Head of caudate nucleus (tissue), 42 donors: ENCODE measurements at regions not wholly inside any gene's neighbourhood (a gene's known extent, or its start where the extent isn't known, plus 50 kb on each side); places are given as distances from the start of the nearest gene placed in this dataset.
A peak's percentile ranks its signal among the peaks of the same experiment; 100 is the strongest.

Source experiments
- DNase-seq, 42 donors: peaks; one replicate each; pipeline versions ENCODE4 v3.0.0 to v3.0.0-alpha.2; 2020 to 2021; ENCODE audit warnings: mixed read lengths in 7 of 42
- intact Hi-C: fragments of 100-400 bp; cut with DNase I; formaldehyde crosslinking; loops from one replicate; pipeline ENCODE4 v1.15.0; 2022

GRCh38 chr4:15345134-15345533 lies 82.7 kb upstream of the C1QTNF7 start:
- DNase-seq = no peak

GRCh38 chr4:15348236-15348635 lies 79.6 kb upstream of the C1QTNF7 start:
- intact Hi-C loops = no loop called here

More at GRCh38 chr4:15345134-15345533, 82.7 kb upstream of the C1QTNF7 start:
- intact Hi-C loops = no loop called here

GRCh38 chr4:15348695-15349094 lies 79.1 kb upstream of the C1QTNF7 start:
- no peak for DNase-seq
- intact Hi-C loops = no loop called here

More at GRCh38 chr4:15348236-15348635, 79.6 kb upstream of the C1QTNF7 start:
- no peak for DNase-seq

DNA sequence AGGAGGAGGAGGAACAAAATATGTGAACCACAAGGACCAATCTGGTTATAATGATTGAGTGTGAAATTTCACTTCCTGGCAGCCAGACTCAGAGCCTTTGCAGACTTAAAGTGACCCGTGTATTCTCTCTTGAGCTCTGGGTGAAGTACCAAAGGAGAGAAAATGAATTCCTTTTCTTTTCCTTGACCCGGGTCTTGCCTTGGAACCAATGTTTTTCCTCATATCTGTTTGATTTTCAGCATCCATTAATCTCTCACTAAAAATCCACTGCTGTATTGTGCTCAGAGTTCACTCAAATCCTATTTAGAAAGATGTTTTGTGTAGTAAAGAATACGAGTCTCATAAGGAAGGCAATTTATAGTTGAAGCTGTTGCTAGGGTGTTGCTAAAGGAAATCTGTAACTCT lies 78.3 kb upstream of the C1QTNF7 start:
- intact Hi-C loops = no loop called here
- DNase-seq = no peak

GRCh38 chr4:15349965-15350364 lies 77.9 kb upstream of the C1QTNF7 start:
- intact Hi-C loops = no loop called here
- DNase-seq = no peak

DNA sequence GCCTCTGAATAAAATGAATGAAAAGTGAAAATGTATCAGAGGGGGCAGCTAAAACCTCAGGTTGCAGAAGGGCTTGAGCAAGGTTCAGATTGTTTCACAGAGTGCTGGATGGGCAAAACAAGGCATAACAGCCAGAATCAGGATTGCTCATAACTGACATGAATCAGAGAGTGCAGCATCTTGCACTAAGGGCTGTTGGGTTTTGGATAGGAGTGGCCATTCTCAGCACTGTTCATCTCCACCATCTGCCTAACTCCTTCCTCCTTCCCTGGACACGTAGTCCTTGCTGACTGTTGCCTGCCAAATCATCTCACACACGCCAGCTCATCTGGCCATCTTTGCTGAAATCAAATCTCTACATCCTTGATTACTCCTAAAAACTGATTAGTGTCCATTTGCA lies 75.3 kb upstream of the C1QTNF7 start:
- intact Hi-C loops = no loop called here
- DNase-seq = no peak

- no peak for DNase-seq
- intact Hi-C loops = no loop called here
These were observed 74.6 kb upstream of the C1QTNF7 start for GRCh38 chr4:15353207-15353606.

- peak in 2 of 42 donors; percentile 7 to 9 for DNase-seq
- intact Hi-C loops = no loop called here
These were observed 73.2 kb upstream of the C1QTNF7 start for GRCh38 chr4:15354371-15355297.

- intact Hi-C loops = no loop called here
- no peak for DNase-seq
These were observed 66.3 kb upstream of the C1QTNF7 start for GRCh38 chr4:15361529-15361928.

- intact Hi-C loops = no loop called here
- no peak for DNase-seq
These were observed 65.3 kb upstream of the C1QTNF7 start for GRCh38 chr4:15362541-15362940.

DNA sequence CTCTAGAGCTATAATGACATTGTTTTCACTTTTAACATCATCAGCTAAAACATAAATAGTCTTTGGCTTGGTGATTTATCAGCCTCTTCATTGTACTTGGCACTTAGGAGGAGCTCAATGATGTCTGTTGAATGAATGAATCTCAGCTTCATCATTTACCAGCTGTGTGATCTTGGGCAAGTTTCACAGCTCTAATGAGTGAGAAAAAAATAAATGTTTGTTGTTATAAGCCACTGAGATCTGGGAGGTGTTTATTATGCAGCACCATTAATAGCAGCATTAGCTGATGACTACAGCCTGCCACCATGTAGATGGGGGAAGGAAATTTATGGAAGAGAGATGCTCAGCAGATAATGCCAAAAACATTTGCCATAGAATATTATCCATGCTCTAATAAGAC lies 63.6 kb upstream of the C1QTNF7 start:
- intact Hi-C loops = no loop called here

GRCh38 chr4:15365641-15366040 lies 62.2 kb upstream of the C1QTNF7 start:
- intact Hi-C loops = no loop called here

More for the DNA sequence above, 63.6 kb upstream of the C1QTNF7 start:
- DNase-seq = no peak

DNA sequence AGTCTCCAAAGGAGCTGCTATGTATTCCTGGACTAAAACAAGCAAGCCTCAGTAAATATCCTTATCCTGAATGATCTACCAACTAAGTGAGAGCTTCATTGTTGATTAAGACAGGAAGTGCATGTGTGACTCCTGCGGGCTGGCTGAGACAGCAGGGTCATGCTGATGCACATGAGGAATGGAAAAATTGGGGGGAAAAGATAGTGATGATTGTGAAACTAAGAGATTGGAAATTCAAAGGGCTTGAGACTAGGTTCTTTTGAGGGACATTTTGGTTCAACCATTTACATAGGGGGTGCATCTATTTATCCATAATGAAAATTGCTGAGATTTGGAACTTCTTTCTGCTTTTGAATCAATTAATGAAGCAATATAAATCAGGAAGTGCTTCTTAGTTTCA lies 61.1 kb upstream of the C1QTNF7 start:
- no peak for DNase-seq
- intact Hi-C loops = no loop called here

More at GRCh38 chr4:15365641-15366040, 62.2 kb upstream of the C1QTNF7 start:
- DNase-seq = no peak

- DNase-seq = no peak
- intact Hi-C loops = no loop called here
These were observed 59.0 kb upstream of the C1QTNF7 start for GRCh38 chr4:15368856-15369255.

GRCh38 chr4:15370296-15370695 lies 57.5 kb upstream of the C1QTNF7 start:
- no peak for DNase-seq

GRCh38 chr4:15373363-15373762 lies 54.5 kb upstream of the C1QTNF7 start:
- intact Hi-C loops = no loop called here

More at GRCh38 chr4:15370296-15370695, 57.5 kb upstream of the C1QTNF7 start:
- intact Hi-C loops = no loop called here

DNA sequence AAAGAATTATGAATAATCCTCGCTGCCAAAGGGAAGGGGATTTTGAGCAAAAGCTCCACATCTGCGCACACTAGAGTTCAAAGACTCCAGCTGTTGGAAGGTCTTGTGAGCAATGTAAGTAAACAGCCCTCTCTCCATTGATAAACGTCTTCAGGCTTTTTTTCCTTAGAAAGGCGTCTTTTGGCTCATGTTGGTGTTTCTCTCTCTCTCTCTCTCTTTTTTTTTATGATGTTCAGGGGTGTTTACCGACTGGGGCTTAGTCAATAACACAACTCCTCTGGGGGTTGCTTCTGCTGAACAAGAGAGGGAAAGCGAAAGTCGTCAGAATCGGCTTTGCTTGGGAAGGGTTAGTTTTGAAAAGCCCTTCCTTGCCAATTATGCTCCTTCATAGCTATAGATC lies 53.2 kb upstream of the C1QTNF7 start:
- intact Hi-C loops = no loop called here
- no peak for DNase-seq

More at GRCh38 chr4:15373363-15373762, 54.5 kb upstream of the C1QTNF7 start:
- no peak for DNase-seq

GRCh38 chr4:15375667-15376066 lies 52.2 kb upstream of the C1QTNF7 start:
- intact Hi-C loops = no loop called here
- DNase-seq = no peak

GRCh38 chr4:15376145-15376544 lies 51.7 kb upstream of the C1QTNF7 start:
- intact Hi-C loops = no loop called here

GRCh38 chr4:15376594-15376993 lies 51.2 kb upstream of the C1QTNF7 start:
- no peak for DNase-seq
- intact Hi-C loops = no loop called here

More at GRCh38 chr4:15376145-15376544, 51.7 kb upstream of the C1QTNF7 start:
- no peak for DNase-seq
